Hippocampal formation (tissue), 2 donors: ENCODE measurements at regions not wholly inside any gene's neighbourhood (a gene's known extent, or its start where the extent isn't known, plus 50 kb on each side); places are given as distances from the start of the nearest gene placed in this dataset.
"Not testable (repeated sequence)": the region's sequence is repeated elsewhere in the genome, so short reads cannot be mapped to it uniquely, and the experiment has no call there.

ENCODE experiments used
- DNase-seq, 2 donors: peaks; one replicate each; lab custom pipeline; 2025; lab: John Stamatoyannopoulos, UW

GRCh38 chrX:52261125-52261462, 76.4 kb downstream of the MAGED4 start:
- no peak for DNase-seq

GRCh38 chrX:52261463-52262194, 76.9 kb downstream of the MAGED4 start:
- DNase-seq = peak; percentile 82 to 95

- DNase-seq = no peak
Observed at GRCh38 chrX:52262195-52262546, 77.5 kb downstream of the MAGED4 start.

DNA sequence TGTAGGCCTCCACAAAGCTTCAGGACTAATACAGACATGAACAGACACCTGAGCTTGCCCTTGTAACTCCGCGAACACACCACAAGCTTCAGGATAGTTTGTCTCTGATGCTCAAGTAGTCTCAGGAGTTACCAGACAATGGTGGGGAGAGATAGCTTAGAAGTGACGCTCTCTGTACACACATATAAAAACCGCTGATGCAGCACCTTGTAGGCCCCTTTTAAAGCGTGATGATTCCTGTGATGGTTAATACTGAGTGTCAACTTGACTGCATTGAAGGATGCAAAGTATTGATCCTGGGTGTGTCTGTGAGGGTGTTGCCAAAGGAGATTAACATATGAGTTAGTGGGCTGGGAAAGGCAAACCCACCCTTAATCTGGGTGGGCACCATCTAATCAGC, 78.7 kb downstream of the MAGED4 start:
- no peak for DNase-seq

GRCh38 chrX:52265713-52266112, 81.0 kb downstream of the MAGED4 start:
- DNase-seq = no peak

DNA sequence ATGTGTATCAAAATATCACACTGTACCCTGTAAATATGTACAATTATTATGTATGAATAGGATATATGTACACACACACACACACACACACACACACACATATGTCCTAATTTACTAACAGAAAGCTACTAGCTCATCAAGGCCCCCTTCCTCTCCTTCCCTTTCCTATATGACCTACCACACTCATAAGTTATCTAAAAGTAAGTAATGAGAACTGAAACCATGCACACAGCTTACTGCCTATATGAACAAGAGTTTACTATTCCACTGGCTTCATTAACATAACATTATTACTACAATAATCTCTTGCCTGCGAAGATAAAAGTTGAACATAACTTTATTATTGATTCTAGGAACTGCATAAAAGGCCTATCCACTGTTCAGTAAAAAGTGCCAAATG, 83.8 kb downstream of the MAGED4 start:
- not testable (repeated sequence) for DNase-seq

DNA sequence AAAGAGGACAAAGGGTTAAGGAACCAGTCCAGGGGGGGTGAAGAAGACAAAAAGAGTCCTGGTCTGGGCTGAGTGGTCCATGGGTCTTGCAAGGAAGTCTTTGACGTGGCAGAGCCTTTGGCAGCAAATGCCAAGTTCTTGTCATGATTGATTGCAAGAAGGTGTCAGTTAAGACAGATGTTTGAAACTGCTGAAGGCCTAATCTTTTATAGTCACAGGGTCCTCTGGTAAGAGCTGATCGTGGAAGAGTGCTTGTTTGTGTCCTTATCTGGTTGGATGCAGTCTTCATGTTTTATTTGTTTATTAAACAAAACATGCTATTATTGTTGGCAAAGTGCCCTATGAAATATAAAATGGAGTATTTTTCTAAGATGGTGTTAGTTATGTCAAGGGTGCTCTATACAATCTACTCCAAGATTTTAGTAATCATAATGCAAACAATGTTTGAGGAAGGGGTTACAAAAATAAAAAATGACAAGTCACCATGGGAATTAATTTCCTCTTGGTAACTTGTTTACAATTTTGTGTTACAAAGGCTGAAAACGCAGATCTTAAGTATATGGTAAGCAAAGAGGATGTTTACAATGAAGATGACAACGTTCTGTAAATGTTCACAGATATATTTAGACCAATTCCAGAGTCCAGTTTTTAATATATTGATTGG, 85.9 kb downstream of the MAGED4 start:
- no peak for DNase-seq

DNA sequence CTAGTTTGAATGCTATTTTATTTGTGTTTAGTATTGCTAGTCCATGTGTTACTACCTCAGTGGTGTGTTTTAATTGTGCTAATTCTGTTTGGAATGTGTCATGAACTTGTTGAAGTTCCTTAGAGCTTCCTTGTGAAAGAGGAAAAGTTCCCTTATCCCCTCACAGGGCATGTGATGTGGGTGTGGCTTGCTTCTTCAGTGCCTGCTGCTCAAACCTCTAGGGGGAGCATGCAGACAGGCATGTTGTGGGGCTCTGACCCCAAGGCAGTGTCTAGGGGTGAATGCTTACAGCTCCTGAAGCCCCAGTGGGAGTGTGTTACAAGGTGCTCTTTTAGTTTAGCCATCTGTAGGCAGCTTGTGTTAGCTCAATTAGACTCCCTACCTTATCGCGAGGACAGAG, 86.5 kb downstream of the MAGED4 start:
- no peak for DNase-seq

- no peak for DNase-seq
Observed at GRCh38 chrX:52277666-52278065, 91.2 kb upstream of the XAGE2 start.

GRCh38 chrX:52280812-52281211, 88.0 kb upstream of the XAGE2 start:
- DNase-seq = no peak

DNA sequence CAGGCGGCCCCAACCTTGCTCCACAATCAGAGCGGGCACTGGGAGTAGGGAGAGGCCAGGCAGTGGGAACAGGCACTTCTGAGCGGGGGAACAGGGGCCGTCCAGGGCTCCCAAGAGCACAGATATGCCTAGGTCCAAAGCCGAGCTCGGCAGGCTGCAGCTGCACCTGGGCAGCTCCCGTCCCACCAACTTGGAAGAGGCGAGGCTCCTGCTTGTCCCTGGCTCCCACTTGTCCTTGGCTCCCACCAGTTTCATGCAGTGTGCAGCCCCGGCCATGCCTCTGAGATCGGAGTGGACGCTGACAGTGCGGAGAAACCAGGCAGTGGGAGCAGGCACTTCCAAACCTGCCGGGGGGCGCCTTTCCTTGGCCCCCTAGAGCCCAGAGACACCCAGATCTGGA, 84.0 kb upstream of the XAGE2 start:
- no peak for DNase-seq

DNA sequence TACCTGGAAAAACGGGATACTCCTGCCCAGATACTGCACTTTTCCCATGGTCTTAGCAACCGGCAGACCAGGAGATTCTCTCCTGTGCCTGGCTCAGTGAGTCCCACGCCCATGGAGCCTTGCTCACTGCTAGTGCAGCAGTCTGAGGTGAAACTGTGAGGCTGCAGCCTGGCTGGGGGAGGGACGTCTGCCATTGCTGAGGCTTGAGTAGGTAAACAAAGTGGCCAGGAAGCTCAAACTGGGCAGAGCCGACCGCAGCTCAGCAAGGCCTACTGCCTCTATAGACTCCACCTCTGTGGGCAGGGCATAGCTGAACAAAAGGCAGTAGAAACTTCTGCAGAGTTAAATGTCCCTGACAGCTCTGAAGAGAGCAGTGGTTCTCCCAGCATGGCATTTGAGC, 69.9 kb upstream of the XAGE2 start:
- not testable (repeated sequence) for DNase-seq

GRCh38 chrX:52308532-52308931, 60.3 kb upstream of the XAGE2 start:
- DNase-seq = not testable (repeated sequence)
